Cardiac fibroblast (primary cell): ENCODE measurements at regions not wholly inside any gene's neighbourhood (a gene's known extent, or its start where the extent isn't known, plus 50 kb on each side); places are given as distances from the start of the nearest gene placed in this dataset.

Experiments
- DNase-seq, 2 donors: peaks; one replicate each; pipeline versions ENCODE4 v3.0.0 to v3.0.0-alpha.2; 2010; ENCODE audit warnings: low read depth in 2 of 2
- H3K4me3 ChIP-seq, 2 donors: replicated peaks in 1 of 2; 1 replicate in 1 of 2; 2 replicates in 1 of 2; pipeline ENCODE4 v1.5.1; 2011; ENCODE audit warnings: low read depth in 2 of 2, low read length in 2 of 2, mild to moderate bottlenecking in 2 of 2, moderate library complexity in 1 of 2
- CTCF ChIP-seq: IDR thresholded peaks from one replicate; pipeline ENCODE4 v1.5.1; 2011; ENCODE audit warnings: low read depth, mild to moderate bottlenecking, low read length, inconsistent platforms

- no peak for TF ChIP-seq CTCF
- no peak for DNase-seq
- H3K4me3 ChIP-seq = no peak overlapping the region
Observed at GRCh38 chr7:68336594-68336993, 1261.7 kb upstream of the AUTS2 start.

- no peak for DNase-seq
- no peak overlapping the region for H3K4me3 ChIP-seq
- no peak for TF ChIP-seq CTCF
Observed at GRCh38 chr7:68348401-68348800, 1249.9 kb upstream of the AUTS2 start.

- no peak overlapping the region for H3K4me3 ChIP-seq
- no peak for TF ChIP-seq CTCF
- DNase-seq = no peak
Observed at GRCh38 chr7:68362745-68363518, 1235.3 kb upstream of the AUTS2 start.

- TF ChIP-seq CTCF = no peak
- no peak overlapping the region for H3K4me3 ChIP-seq
- DNase-seq = no peak
Observed at GRCh38 chr7:68364886-68365625, 1233.2 kb upstream of the AUTS2 start.

GRCh38 chr7:68371985-68372384 lies 1226.3 kb upstream of the AUTS2 start:
- no peak overlapping the region for H3K4me3 ChIP-seq
- TF ChIP-seq CTCF = no peak
- DNase-seq = no peak

- TF ChIP-seq CTCF = no peak
- no peak overlapping the region for H3K4me3 ChIP-seq
- DNase-seq = no peak
Observed at GRCh38 chr7:68376131-68376661, 1222.1 kb upstream of the AUTS2 start.
